Coronary artery (tissue), 2 donors: ENCODE measurements at regions not wholly inside any gene's neighbourhood (a gene's known extent, or its start where the extent isn't known, plus 50 kb on each side); places are given as distances from the start of the nearest gene placed in this dataset.

Experiments
- DNase-seq: peaks from one replicate; pipeline ENCODE4 v3.0.0-alpha.2; 2017; ENCODE audit warnings: low spot score
- H3K27ac ChIP-seq, 2 donors: fragments of 200-600 bp; sonication (generic); one replicate each; pipeline ENCODE4 v1.5.1; 2016 to 2019
- H3K4me3 ChIP-seq: fragments of 200-600 bp; sonication (generic); 2 replicates; pipeline ENCODE4 v1.5.1; 2016; ENCODE audit warnings: mild to moderate bottlenecking, moderate library complexity
- CTCF ChIP-seq: fragments of 200-600 bp; sonication (generic); IDR thresholded peaks from one replicate; pipeline ENCODE4 v1.5.1; 2019; ENCODE audit warnings: antibody characterized with exemption

- DNase-seq: no peak
- TF ChIP-seq CTCF: no peak
- no peak overlapping the region for H3K27ac ChIP-seq
These were observed 1413.8 kb downstream of the SI start for GRCh38 chr3:163664466-163664865.

GRCh38 chr3:163657088-163657487 is 1421.2 kb downstream of the SI start:
- H3K4me3 ChIP-seq: no peak overlapping the region
- no peak overlapping the region for H3K27ac ChIP-seq
- no peak for TF ChIP-seq CTCF
- no peak for DNase-seq

More at GRCh38 chr3:163664466-163664865, 1413.8 kb downstream of the SI start:
- H3K4me3 ChIP-seq: no peak overlapping the region

- no peak for TF ChIP-seq CTCF
- DNase-seq: no peak
- no peak overlapping the region for H3K27ac ChIP-seq
- H3K4me3 ChIP-seq: no peak overlapping the region
These were observed 1423.3 kb downstream of the SI start for GRCh38 chr3:163655021-163655420.

GRCh38 chr3:163644172-163644571 is 1434.1 kb downstream of the SI start:
- H3K4me3 ChIP-seq: no peak overlapping the region
- no peak for TF ChIP-seq CTCF
- no peak for DNase-seq
- no peak overlapping the region for H3K27ac ChIP-seq

GRCh38 chr3:163632722-163633121 is 1445.6 kb downstream of the SI start:
- Histone ChIP-seq H3K4me3 (no peak overlapping the region), H3K27ac (no peak overlapping the region)
- no peak for DNase-seq
- TF ChIP-seq CTCF: no peak

GRCh38 chr3:163626753-163627152 is 1451.5 kb downstream of the SI start:
- no peak for DNase-seq
- H3K4me3 ChIP-seq: no peak overlapping the region
- no peak overlapping the region for H3K27ac ChIP-seq
- no peak for TF ChIP-seq CTCF

GRCh38 chr3:163622384-163622783 is 1455.9 kb downstream of the SI start:
- DNase-seq: no peak
- no peak for TF ChIP-seq CTCF
- Histone ChIP-seq H3K27ac (no peak overlapping the region), H3K4me3 (no peak overlapping the region)
